Peyer's patch (tissue), 4 donors: ENCODE measurements at regions not wholly inside any gene's neighbourhood (a gene's known extent, or its start where the extent isn't known, plus 50 kb on each side); places are given as distances from the start of the nearest gene placed in this dataset.

Experiments used
- CTCF ChIP-seq, 6 experiments: fragments of 450-650 bp in 4 of 6; fragments of 200-600 bp in 2 of 6; sonication (generic) in 1 of 6; IDR thresholded peaks; one replicate each; pipeline ENCODE4 v1.5.1; 2017 to 2019; ENCODE audit warnings: antibody characterized with exemption in 6 of 6, mild to moderate bottlenecking in 3 of 6, moderate library complexity in 1 of 6
- POLR2A ChIP-seq, 2 donors: fragments of 450-650 bp; IDR thresholded peaks; one replicate each; pipeline ENCODE4 v1.5.1; 2017; ENCODE audit warnings: antibody characterized with exemption in 2 of 2, mild to moderate bottlenecking in 2 of 2, moderate library complexity in 2 of 2

DNA sequence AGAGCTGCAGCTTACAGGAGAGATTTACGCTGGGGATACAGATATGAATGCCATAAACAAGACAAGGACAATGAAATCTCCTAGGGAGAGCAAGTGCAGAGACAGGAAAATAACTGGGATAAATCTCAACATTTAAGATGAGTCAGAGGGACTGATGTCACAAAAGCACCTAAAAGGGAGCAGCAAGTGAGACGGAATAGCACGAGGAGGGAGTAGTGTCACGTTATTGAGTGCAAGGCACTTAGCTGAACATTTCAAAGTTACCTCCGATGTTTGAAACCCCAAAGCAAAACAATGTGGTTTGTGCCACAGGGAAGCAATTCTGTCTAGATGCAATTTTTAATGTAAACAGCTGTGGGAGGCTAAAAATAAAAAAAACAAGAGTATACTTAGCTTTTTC, 1131.7 kb upstream of the EYS start:
- TF ChIP-seq CTCF (IDR thresholded peaks at IDR 0.05) (no peak), POLR2A (IDR thresholded peaks at IDR 0.05) (no peak)
